HEK293T (cell line): ENCODE measurements at regions not wholly inside any gene's neighbourhood (a gene's known extent, or its start where the extent isn't known, plus 50 kb on each side); places are given as distances from the start of the nearest gene placed in this dataset.

Experiments used
- ARNT ChIP-seq: fragments of 450-650 bp; IDR thresholded peaks from 2 replicates; pipeline ENCODE4 v1.6.1; 2017; ENCODE audit warnings: mild to moderate bottlenecking
- BHLHE40 ChIP-seq: fragments of 450-650 bp; IDR thresholded peaks from 2 replicates; pipeline ENCODE4 v1.6.1; 2016; ENCODE audit warnings: mild to moderate bottlenecking, moderate library complexity, borderline replicate concordance
- CTBP1 ChIP-seq: fragments of 450-650 bp; IDR thresholded peaks from 2 replicates; pipeline ENCODE4 v1.6.1; 2016; ENCODE audit warnings: borderline replicate concordance
- ELF4 ChIP-seq: fragments of 450-650 bp; IDR thresholded peaks from 2 replicates; pipeline ENCODE4 v1.6.1; 2017; ENCODE audit warnings: antibody characterized with exemption
- FOXK2 ChIP-seq: fragments of 450-650 bp; IDR thresholded peaks from 2 replicates; pipeline ENCODE4 v1.6.1; 2016; ENCODE audit warnings: mild to moderate bottlenecking
- LEF1 ChIP-seq: fragments of 450-650 bp; IDR thresholded peaks from 2 replicates; pipeline ENCODE4 v1.6.1; 2017; ENCODE audit warnings: mild to moderate bottlenecking, borderline replicate concordance
- TARDBP ChIP-seq: fragments of 450-650 bp; IDR thresholded peaks from 2 replicates; pipeline ENCODE4 v1.6.1; 2016
- ZNF384 ChIP-seq: fragments of 450-650 bp; IDR thresholded peaks from 2 replicates; pipeline ENCODE4 v1.6.1; 2016

- TF ChIP-seq ZNF384 = no peak
- no peak for TF ChIP-seq ARNT
- no peak for TF ChIP-seq FOXK2
- TF ChIP-seq TARDBP = no peak
- TF ChIP-seq CTBP1 = no peak
- TF ChIP-seq ELF4 = no peak
- no peak for TF ChIP-seq LEF1
- TF ChIP-seq BHLHE40 = no peak
These were observed 185.3 kb upstream of the UBE2E2 start for GRCh38 chr3:23017801-23018200.
